Sigmoid colon (tissue), 6 donors: ENCODE measurements at regions not wholly inside any gene's neighbourhood (a gene's known extent, or its start where the extent isn't known, plus 50 kb on each side); places are given as distances from the start of the nearest gene placed in this dataset.

Experiments used
- DNase-seq: peaks from one replicate; pipeline ENCODE4 v3.0.0-alpha.2; 2019
- H3K27ac ChIP-seq, 4 donors: fragments of 200-600 bp; sonication (generic); one replicate each; pipeline ENCODE4 v1.5.1; 2016 to 2019; ENCODE audit warnings: mild to moderate bottlenecking in 1 of 4
- H3K27me3 ChIP-seq, 3 donors: fragments of 200-600 bp; sonication (generic); one replicate each; pipeline ENCODE4 v1.5.1; 2019; ENCODE audit warnings: mild to moderate bottlenecking in 1 of 3
- H3K36me3 ChIP-seq, 4 donors: fragments of 200-600 bp; sonication (generic); one replicate each; pipeline ENCODE4 v1.5.1; 2016 to 2019
- H3K4me1 ChIP-seq, 4 donors: fragments of 200-600 bp; sonication (generic); one replicate each; pipeline ENCODE4 v1.5.1; 2017 to 2019
- H3K4me3 ChIP-seq, 4 donors: fragments of 200-600 bp; sonication (generic); one replicate each; pipeline ENCODE4 v1.5.1; 2017 to 2019; ENCODE audit warnings: mild to moderate bottlenecking in 2 of 4, moderate library complexity in 1 of 4
- H3K9me3 ChIP-seq, 4 donors: fragments of 200-600 bp in 3 of 4; sonication (generic) in 3 of 4; one replicate each; pipeline versions ENCODE4 v1.5.1 to v1.6.1; 2013 to 2019
- EP300 ChIP-seq, 4 donors: sonication (generic); formaldehyde crosslinking; IDR thresholded peaks; one replicate each; pipeline ENCODE4 v1.6.1; 2017; ENCODE audit warnings: antibody characterized with exemption in 4 of 4
- POLR2A ChIP-seq, 2 donors: fragments of 450-650 bp; IDR thresholded peaks; one replicate each; pipeline ENCODE4 v1.6.1; 2016; ENCODE audit warnings: antibody characterized with exemption in 2 of 2, mild to moderate bottlenecking in 2 of 2, moderate library complexity in 2 of 2
- POLR2AphosphoS5 ChIP-seq, 4 donors: sonication (generic); formaldehyde crosslinking; IDR thresholded peaks; one replicate each; pipeline ENCODE4 v1.6.1; 2017; ENCODE audit warnings: antibody characterized with exemption in 4 of 4
- WGBS, 2 donors: extraction: QIAGEN DNeasy Blood & Tissue Kit; methylation state at CpG; one replicate each; pipeline ENCODE4 v1.1.7; 2013; 5-methylcytosine and 5-hydroxymethylcytosine counted together
- intact Hi-C: fragments of 100-400 bp; cut with DNase I; formaldehyde crosslinking; loops from one replicate; pipeline ENCODE4 v1.15.1; 2023
- TF ChIP-seq, protein P1 (sequence below), 4 experiments: fragments of 450-650 bp in 3 of 4; fragments of 200-600 bp in 1 of 4; IDR thresholded peaks; one replicate each; pipeline ENCODE4 v1.5.1; 2016 to 2019; ENCODE audit warnings: antibody characterized with exemption in 4 of 4, mild to moderate bottlenecking in 3 of 4, moderate library complexity in 2 of 4
- donor health status: healthy with polysubstance abuse.
- donor health status: healthy.

DNA sequence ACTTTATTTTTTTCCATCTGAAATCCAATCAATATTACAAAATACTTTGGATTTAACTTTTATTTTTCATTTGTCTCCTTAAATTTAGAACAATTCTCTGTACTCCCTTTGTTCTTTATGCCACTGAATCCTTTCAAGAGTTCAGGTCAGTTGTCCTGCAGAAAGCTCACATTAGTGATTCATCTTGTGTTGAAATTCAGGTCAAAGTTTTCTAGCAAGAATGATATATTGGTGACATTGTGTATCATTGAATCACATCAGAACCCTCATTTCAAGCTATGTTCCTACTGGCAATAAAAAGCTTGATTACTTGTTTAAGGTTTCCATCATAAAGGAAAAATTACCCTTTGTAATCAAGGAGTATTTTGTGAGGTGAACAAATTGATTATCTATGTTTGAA is 378.8 kb upstream of the STEAP1 start:
- DNase-seq, result no peak
- H3K36me3 ChIP-seq, result no peaks in the 10 kb centered on the region
- no peak for TF ChIP-seq EP300 (IDR thresholded peaks at IDR 0.05)
- TF ChIP-seq POLR2A (IDR thresholded peaks at IDR 0.05), result no peak
- TF ChIP-seq, protein P1, sequence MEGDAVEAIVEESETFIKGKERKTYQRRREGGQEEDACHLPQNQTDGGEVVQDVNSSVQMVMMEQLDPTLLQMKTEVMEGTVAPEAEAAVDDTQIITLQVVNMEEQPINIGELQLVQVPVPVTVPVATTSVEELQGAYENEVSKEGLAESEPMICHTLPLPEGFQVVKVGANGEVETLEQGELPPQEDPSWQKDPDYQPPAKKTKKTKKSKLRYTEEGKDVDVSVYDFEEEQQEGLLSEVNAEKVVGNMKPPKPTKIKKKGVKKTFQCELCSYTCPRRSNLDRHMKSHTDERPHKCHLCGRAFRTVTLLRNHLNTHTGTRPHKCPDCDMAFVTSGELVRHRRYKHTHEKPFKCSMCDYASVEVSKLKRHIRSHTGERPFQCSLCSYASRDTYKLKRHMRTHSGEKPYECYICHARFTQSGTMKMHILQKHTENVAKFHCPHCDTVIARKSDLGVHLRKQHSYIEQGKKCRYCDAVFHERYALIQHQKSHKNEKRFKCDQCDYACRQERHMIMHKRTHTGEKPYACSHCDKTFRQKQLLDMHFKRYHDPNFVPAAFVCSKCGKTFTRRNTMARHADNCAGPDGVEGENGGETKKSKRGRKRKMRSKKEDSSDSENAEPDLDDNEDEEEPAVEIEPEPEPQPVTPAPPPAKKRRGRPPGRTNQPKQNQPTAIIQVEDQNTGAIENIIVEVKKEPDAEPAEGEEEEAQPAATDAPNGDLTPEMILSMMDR (IDR thresholded peaks at IDR 0.05), result no peak
- TF ChIP-seq POLR2AphosphoS5 (IDR thresholded peaks at IDR 0.05), result no peak
- no peak overlapping the region for H3K27ac ChIP-seq
- H3K4me1 ChIP-seq, result no peaks in the 10 kb centered on the region
- H3K27me3 ChIP-seq, result no peaks in the 10 kb centered on the region
- no peaks in the 10 kb centered on the region for H3K9me3 ChIP-seq
- intact Hi-C loops, result no loop called here
- no peak overlapping the region for H3K4me3 ChIP-seq

DNA sequence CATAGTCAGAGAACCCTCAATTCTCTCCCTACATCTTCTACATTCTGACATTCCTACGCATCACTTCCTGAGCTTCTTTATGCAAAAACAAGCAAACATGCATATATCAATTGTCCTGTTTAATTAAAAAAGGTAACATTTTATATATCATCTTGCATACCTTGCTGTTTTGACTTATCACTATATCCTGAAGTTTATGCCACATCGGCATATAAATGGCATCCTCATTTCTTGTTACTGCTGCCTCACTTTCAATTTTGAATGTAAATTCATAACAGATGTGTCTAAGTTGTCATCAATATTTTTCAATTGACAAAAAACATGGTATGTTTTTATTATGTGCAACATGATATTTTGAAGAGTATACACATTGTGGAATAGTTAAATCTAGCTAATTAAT is 377.3 kb upstream of the STEAP1 start:
- DNase-seq, result no peak
- no peaks in the 10 kb centered on the region for H3K4me1 ChIP-seq
- H3K4me3 ChIP-seq, result no peak overlapping the region
- intact Hi-C loops, result no loop called here
- TF ChIP-seq, protein P1 (IDR thresholded peaks at IDR 0.05), result no peak
- no peak for TF ChIP-seq POLR2A (IDR thresholded peaks at IDR 0.05)
- no peak for TF ChIP-seq POLR2AphosphoS5 (IDR thresholded peaks at IDR 0.05)
- TF ChIP-seq EP300 (IDR thresholded peaks at IDR 0.05), result no peak
- no peaks in the 10 kb centered on the region for H3K36me3 ChIP-seq
- no peak overlapping the region for H3K27ac ChIP-seq
- 96% methylated on average over 2 of the region's 2 CpGs for WGBS, 2 donors
- H3K9me3 ChIP-seq, result no peaks in the 10 kb centered on the region
- no peaks in the 10 kb centered on the region for H3K27me3 ChIP-seq

DNA sequence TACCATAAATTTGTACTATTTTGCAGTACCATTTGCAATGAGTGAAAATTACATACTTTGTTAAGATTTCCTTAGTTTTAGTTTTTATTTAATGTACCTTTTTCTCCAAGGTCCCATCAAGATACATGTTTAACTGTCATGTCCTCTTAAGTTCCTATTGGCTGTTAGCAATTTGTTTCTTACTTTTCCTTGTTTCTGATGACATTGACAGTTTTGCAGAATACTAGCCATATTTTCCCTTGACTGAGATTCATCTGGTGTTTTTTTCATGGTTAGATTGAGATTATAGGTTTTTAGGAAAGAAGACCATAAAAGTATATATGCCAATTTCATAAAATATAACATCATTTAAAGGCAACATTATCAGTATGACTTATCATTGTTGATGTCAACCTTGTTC is 376.8 kb upstream of the STEAP1 start:
- Histone ChIP-seq H3K27ac (no peak overlapping the region), H3K36me3 (no peaks in the 10 kb centered on the region), H3K4me3 (no peak overlapping the region), H3K4me1 (no peaks in the 10 kb centered on the region), H3K9me3 (no peaks in the 10 kb centered on the region), H3K27me3 (no peaks in the 10 kb centered on the region)
- DNase-seq, result no peak
- TF ChIP-seq EP300 (IDR thresholded peaks at IDR 0.05) (no peak), POLR2AphosphoS5 (IDR thresholded peaks at IDR 0.05) (no peak), POLR2A (IDR thresholded peaks at IDR 0.05) (no peak)
- TF ChIP-seq, protein P1 (IDR thresholded peaks at IDR 0.05), result no peak
- intact Hi-C loops, result no loop called here

DNA sequence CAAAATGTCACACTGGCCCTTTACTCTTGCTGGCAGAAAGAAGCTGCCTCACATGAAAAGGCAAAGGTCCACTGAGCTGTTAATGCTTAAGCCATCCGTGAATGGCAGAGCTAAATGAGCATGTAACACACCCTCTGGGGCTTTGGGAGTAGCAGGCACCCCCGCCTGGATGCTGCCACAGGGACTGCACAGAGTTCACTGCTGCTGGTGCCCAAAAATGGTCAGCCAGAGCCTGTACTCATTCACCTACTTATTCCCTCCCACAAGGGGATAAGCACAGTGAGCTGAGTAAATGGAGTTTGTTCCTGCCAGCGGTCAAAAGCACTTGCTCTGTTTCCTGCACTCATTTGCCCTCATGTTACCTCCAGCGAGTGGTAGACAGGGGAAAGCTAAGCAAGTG is 374.0 kb upstream of the STEAP1 start:
- no peaks in the 10 kb centered on the region for H3K36me3 ChIP-seq
- WGBS, 2 donors, result 82 to 86% methylated on average over 4 of the region's 4 CpGs
- no peak overlapping the region for H3K27ac ChIP-seq
- H3K9me3 ChIP-seq, result no peaks in the 10 kb centered on the region
- no peaks in the 10 kb centered on the region for H3K27me3 ChIP-seq
- intact Hi-C loops, result no loop called here
- no peak for DNase-seq
- H3K4me3 ChIP-seq, result no peak overlapping the region
- TF ChIP-seq, protein P1 (IDR thresholded peaks at IDR 0.05), result no peak
- H3K4me1 ChIP-seq, result no peaks in the 10 kb centered on the region

DNA sequence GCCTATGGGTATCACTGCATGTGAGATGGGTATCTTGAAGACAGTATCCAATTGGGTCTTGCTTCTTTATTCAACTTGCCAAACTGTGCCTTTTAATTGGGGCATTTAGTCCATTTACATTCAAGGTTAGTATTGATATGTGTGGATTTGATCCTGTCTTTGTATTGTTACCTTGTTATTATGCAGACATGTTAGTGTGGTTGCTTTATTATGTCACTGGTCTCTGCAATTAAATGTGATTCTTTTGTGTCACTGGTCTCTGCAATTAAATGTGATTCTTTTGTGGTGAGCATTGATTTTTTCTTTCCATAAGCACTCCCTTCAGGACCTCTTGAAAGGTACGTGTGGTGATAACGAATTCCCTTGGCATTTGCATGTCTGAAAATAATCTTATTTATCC is 357.8 kb upstream of the STEAP1 start:
- intact Hi-C loops, result no loop called here
- H3K4me1 ChIP-seq, result no peaks in the 10 kb centered on the region
- no peaks in the 10 kb centered on the region for H3K9me3 ChIP-seq
- H3K27ac ChIP-seq, result no peak overlapping the region
- DNase-seq, result no peak
- H3K4me3 ChIP-seq, result no peak overlapping the region
- no peaks in the 10 kb centered on the region for H3K27me3 ChIP-seq
- no peaks in the 10 kb centered on the region for H3K36me3 ChIP-seq
- WGBS, 2 donors, result 86 to 87% methylated on average over 2 of the region's 2 CpGs
- TF ChIP-seq, protein P1 (IDR thresholded peaks at IDR 0.05), result no peak
- no peak for TF ChIP-seq POLR2A (IDR thresholded peaks at IDR 0.05)
- TF ChIP-seq POLR2AphosphoS5 (IDR thresholded peaks at IDR 0.05), result no peak
- TF ChIP-seq EP300 (IDR thresholded peaks at IDR 0.05), result no peak
